DMS79 treated with DMSO at 0.1 percent for 48 hours (cell line): ENCODE measurements at regions not wholly inside any gene's neighbourhood (a gene's known extent, or its start where the extent isn't known, plus 50 kb on each side); places are given as distances from the start of the nearest gene placed in this dataset.

Experiments used
- DNase-seq: peaks from one replicate; lab custom pipeline; 2025; lab: John Stamatoyannopoulos, UW

DNA sequence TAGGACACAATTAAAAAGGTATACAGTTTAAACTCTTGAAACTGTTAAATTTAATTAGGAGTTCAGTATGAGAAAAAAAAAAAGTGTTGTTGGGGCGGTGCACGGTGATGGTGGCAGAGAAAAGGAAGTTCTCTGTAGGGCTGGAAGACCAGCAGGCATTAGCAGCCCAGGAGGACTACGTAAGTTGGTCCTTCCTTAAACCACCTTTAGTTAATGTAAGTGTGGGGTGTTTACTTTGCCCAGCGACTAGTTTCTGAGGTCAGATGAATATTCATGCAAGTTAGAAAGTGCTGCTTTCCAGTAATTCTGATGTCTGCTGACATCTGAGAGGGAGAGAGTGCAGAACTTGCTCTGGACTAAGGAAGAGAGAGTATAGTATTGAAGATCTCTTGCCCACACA lies 54.9 kb downstream of the NKX2-1 start:
- peak; percentile 87 for DNase-seq

DNA sequence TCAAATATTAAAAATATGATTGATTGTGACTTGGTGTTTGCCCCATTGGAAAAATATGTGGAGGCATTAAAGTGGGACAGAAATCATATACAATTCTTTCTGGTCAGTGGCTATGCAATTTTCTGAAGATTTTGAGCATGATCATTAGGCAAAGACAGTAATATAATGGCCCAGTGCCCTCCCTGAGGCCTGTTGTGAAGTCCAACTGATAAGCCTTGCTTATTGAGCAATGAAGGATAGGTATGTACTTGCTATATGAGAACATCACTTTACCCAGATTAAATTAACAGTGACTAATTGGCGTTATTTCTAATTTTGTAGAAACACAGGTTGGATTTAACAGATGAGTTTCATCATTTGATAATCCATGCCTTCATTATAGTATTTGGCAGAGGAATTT lies 57.1 kb downstream of the NKX2-1 start:
- no peak for DNase-seq

DNA sequence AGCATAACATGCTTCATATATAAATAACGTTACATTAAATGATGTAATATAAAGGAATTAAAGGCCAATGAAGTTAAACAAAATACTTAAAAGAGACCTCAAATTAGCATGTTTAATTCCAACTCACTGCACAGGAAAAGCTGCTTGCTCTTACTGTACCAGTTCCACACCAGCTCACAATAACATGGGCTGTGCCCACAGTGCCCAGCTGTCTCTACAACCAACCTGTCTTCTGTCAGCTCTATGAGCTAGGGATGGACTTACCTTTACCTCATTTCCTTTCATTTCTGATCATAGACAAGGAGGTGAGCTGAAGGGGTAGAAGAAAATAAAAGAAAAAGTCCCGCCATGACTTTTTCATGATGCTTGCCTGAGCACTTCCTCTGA lies 64.8 kb downstream of the NKX2-1 start:
- DNase-seq, result peak; percentile 92

DNA sequence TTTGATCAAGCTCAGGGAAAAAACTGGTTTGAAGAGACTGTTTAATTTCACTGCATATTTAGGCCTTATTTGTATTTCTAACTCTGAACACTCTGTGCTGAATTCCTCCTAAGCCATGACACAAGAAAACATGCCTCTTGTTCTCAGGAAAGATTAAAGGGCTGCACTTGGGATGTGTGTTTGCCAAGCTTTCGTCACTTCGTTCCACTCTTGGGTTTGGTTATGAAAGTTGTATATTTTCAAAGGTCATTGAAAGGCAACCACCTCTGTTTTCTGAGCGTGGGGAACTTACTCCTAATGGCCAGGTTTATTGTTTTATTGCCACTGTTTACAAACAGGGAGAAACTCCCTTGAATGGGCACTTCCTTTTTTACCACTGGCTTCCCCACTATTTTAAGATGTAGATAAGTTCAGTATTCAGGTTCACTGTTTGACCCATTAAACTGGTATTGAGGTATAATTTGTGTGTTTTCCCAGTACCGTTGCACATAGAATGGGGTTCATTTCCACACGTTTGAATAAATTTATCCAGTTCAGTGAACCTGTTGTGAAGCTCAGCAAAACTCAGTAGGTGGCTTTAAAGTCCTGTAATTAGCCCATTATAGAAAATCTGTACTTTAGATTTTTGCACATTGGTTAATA lies 65.3 kb downstream of the NKX2-1 start:
- peak; percentile 99 for DNase-seq

DNA sequence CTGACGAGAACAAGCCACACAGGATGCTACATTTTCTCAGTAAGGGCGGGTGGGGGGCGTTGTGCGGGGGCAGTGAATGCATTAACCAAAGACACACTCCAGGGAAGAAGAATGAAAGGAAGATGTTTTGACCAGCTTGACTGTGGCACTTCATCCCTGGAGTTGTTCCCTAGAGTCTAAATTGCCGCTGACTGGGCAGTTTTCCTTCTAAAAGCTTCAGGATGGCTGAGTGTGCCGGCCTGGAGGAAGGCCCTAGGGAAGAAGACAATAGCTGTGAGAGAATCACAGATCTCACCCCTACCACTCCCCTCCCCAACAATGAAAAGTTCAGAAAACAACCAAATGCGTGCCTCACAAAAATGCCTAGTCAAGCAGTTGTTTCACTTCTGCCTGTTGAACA lies 67.2 kb downstream of the NKX2-1 start:
- DNase-seq, result peak; percentile 95

DNA sequence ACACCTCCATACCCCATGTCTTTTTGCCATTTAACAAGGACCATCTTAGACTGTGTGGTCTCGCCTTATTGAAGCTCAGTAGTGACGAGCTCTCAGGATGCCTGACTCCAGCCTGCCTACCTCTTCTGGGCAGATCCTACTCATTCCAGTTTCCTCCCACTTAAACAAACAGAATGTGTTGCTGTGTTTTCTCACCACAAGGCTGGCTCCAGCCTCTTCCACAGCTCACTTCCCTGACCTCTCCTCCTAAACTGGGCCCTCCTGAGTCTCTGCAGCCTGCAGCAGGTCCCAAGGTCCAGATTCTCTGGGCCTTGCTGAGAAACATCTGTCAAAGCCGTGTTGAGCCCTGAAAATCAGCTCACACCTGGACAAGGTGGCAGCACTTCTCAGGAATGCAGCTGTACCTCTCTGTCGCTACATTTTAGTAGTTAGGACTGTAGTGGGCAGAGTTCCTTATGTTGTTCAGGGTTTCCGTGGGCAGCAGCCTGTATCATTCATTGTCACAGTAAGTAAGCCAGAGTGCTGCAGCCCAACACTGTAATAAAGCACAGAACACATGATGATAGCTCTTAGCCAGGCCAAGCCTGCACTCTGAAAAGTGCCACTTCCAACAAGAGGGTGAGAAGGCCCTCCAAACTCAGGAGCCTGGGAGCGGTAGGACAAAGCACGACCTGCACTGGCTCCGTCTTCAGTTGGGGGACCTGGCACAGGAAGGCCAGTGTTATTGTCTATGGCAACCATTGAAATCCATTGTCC lies 68.5 kb downstream of the NKX2-1 start:
- DNase-seq, result peak; percentile 100

DNA sequence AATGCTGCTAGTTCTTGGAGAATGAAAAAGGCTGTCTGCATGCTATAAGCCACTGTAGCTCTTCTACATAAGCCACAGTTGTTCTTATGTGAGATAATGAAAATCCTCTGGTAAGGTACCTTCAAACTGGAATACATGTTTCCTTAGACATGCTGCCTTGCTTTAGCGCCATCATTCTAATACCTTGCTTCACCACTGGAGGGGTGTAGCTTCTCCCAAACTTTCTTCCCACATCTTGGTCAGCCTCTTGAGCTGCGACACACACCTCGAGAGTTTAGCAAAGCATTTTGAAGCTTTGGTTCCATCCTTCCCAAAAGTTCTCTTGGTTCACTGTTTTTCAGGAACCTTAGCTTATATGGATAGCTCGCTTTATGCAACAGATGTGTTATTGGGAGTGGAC lies 69.5 kb downstream of the NKX2-1 start:
- DNase-seq, result no peak

DNA sequence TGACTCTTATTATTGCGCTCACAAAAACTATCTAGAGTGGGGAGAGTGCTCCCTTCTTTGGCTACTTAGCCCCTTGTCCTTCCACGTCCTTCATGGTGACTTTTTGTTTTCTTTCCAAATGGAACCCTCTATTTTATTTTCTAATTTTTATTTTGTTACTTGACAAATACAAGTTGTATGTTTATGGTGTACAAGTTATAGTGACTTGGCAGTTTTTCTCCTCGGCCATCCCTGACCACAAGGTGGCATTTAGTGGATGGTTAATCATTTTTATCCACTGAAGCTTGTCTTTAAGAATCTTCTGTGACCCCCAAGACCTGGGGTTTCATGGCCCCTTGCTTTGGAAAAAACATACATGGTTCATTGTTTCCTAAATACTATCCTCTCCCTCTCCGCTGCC lies 70.1 kb downstream of the NKX2-1 start:
- no peak for DNase-seq

DNA sequence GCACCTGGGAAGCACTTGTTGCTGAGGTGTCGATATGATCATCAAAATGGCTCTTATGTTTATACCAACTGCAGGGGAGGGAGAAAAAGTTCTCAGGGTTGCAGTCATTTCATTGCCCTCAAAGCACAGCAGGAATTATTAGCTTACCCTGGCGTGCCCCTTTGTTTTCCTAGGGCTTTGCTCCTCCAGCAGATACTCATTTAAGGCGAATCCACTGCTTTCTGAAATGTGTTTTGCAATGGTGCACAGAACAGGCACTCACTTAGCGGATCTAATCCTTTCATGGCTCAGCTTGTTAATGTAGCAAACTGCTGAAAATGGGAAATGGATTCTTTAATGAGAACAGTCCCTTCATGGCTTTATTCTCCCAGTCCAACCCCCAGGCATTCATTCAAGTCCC lies 76.7 kb downstream of the NKX2-1 start:
- DNase-seq, result no peak

DNA sequence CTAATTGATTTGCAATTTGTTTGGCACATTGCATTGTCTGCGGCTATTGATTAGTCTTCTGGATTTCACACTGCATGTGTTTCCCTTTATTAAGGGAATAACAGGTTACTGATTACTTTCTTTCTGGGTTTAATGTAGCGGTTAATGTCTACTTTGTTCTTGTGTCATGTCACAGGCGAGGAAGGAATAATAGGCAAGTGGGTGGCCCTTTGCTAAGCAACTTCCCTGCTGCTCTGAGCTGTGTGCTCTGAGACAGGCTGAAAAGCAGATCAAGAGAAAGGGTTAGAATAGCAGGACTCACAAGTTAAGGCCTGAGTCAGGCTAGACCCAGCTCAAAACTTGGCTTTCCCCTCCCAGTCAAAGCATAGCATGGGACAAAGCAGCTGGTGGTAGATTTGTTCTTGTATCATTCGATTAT lies 77.2 kb downstream of the NKX2-1 start:
- DNase-seq, result no peak

DNA sequence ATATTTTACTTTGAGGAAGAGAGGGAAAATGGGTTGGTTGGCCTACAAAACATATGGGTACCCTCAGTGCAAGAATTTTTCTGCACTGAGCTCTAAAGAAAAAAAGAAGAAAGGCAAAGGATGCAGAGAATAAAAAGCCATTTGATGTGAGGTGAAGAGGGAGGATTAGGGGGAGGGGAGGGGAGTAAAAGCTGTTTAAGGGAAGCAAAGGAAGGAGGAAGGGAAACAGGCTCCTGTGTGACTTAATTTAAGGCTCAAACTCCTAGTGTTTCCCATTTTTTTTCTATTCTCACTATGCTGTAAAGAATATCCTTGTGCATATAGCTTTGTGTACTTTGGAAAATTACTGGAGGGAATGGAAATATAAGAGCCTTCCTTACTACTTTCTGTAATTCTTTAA lies 78.7 kb downstream of the NKX2-1 start:
- no peak for DNase-seq

DNA sequence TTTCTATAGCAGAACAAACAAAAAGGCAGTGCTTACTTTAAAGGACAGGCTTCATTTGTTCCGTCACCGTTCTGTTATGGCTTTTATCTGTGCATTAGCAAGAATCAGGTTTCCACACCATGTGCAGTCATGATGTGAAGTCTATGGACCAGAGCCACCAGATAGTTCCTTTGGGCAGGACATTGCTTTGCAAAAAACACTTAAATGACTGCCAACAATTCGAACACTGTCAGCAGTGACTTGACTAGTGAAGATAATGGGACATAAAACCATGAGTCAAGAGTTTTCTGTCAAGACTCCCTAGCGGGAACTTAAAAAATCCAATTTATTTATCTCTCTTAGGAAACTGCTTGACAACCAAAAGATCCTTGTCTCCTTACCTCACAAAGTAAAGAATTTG lies 80.3 kb downstream of the NKX2-1 start:
- DNase-seq, result peak; percentile 88

DNA sequence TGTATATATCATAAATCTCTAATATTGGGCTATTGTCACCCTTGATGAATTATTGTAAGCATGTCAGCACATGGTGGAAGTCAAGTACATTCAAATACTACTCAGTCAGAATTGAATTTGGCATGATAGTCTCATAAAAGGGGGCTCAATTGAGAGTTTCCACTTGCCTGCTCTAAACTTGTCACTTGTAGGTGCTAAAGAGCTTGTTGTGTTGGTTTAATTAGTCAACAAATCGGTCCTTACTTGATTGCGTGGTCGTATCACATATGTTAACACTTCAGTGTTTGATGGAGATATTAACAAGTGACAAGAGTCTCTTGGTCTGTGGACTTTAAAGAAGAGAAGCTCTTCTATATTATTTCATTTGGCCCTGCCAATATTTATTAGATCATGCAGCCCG lies 81.1 kb downstream of the NKX2-1 start:
- DNase-seq, result peak; percentile 86

DNA sequence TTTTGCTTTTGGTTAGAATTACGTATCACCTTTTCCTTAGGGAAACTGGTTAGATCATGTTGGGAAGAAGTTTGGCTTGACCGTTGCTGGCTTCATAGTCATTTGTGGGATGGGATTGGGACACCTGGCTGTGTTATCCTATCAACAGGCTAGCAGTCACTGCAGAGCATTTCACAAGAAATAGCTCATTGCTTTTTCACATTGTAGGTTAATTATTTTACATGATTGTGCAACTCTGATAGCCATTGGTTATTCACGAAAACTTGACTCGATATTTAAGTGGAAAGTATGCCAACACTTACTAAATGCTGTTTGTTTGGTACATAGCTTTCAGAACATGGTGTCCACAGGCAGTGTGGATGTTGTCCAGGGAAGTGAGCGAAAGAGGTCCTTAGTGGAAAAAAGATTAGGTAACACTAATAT lies 89.4 kb downstream of the NKX2-1 start:
- no peak for DNase-seq

DNA sequence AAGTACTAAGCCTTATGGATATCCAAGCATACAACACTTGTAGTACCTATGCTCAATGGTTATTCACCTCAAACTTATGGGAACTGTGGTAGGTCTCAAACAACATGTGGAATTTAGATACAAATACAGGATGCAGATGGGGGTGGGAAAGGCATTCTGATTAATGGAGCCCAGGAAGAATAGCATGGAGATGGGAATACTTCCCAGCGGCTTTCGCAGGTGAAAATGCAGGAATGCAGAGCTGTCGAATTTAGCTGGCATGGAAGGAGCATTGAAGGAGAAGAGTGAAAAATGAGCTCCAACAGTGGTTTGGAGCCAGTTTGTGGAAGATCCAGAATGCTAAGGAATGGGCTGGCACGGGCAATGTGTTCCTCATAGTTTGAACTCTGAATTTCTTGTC lies 89.9 kb downstream of the NKX2-1 start:
- no peak for DNase-seq

DNA sequence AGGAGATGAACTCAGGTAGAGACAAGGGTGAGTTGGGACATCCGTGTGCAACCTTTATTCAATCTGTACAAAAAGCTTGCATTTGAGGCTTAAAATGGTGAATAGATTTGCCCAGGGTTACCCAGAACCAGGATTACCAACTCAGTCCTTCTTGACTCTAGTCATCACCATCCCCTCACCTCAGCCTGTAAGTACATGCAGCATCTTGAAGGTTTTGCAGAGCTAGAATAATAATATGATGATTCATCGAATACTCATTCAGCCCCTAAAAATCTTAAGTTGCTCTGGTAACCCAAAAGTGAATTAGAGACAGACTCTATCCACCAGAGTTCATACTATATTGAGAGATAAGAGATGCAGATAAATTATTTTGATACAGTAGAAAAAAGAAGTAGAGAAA lies 90.3 kb downstream of the NKX2-1 start:
- DNase-seq, result no peak

DNA sequence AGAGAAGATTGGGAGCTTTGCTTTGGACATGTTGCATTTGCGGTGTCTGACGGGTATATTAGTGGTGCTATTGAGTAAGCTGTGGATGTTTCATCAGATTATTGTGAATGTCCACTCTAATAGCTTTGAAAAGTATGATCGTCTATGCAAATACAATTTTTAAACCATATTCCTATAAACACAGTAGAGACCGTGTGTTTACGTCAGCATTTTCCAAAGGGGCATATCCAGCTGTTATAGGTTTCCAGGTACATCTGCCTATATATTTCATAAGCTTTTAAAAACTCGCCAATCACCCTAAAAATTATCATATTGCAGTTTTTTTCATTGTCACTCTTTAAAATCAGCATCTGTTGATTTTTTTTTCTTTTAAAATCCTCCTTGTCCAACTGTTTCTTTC lies 91.7 kb downstream of the NKX2-1 start:
- no peak for DNase-seq

DNA sequence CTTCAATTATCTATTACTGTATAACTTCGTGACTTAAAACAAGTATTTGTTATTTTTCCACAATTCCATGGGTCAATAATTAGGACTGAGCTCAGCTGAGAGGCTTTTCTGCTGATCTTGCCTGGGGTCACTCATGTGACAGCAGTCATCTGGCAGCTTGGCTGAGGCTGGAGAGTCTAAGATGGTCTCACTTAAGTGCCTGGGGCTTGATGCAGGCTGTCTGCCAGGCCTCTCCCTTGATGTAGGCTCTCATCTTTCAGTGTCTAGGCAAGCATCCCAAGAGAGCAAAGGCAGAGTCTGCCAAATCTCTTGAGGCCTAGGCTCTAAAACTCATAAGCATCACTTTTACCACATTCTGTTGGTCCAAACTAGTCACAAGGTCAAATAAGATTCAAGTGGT lies 93.2 kb downstream of the NKX2-1 start:
- peak; percentile 99 for DNase-seq

DNA sequence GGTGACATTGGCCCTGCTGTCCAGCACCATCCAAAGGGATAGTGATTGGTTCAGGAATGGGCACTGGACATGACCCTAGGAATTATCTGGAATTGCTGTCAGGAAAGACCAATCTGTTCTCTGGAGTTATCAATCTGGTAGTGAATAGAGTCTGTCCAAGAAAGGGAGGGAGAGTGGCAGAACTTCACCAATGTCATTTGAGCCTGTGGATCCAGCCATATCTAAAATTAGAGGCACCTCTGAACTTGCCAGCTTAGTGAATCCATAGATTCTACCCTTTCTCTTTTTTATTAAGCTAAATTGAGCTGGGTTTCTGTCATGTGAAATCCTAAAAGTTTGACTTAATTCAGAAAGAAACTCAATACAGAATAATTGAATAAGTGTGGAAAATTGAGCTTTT lies 93.9 kb downstream of the NKX2-1 start:
- no peak for DNase-seq

DNA sequence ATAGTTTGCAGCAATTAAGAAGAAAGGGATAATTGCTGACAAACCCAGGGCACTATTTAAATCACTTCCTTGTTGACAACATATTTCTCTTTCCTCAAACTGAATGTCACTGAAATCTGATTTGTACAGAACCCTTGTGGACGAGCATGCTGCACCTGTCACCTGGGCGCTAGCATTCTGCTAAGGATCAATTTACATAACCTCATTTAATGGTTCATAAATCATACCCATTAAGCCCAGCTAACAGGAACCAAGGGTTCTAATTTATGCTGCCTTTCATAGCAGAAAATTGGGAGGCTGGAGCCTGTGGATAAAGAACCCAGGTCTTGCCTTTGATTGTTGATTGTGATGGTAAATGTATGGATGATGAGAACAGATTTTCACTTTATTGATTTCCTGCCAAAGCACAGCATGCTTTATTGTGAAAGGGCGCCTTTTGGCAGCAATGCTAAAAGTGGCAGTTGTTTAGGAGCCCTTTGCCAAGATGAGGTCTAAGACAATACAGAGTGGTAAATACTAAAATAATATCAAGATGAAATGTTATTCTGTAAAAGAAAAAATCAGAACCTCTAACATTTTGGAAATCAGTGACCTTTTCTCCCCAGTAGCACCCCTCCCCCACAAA lies 95.4 kb downstream of the NKX2-1 start:
- peak; percentile 99 for DNase-seq

DNA sequence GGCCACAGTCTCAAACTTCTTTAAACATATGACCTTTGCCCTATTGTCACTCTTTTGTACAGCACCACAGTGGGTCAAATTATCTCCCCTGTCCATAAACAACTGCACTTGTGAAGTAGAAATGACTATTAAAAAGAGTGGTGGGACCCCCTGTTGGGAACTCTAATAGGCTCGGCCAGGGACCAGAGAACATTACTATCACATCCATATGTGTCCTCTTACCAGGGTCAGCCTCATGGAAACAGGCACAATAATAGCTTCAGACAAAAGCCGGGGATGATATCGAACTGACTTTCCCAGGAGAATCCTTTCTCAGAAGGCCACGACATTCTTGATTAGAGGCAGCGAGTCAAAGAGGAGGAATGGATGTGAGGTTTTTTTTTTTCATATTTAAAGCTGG lies 96.6 kb downstream of the NKX2-1 start:
- no peak for DNase-seq

DNA sequence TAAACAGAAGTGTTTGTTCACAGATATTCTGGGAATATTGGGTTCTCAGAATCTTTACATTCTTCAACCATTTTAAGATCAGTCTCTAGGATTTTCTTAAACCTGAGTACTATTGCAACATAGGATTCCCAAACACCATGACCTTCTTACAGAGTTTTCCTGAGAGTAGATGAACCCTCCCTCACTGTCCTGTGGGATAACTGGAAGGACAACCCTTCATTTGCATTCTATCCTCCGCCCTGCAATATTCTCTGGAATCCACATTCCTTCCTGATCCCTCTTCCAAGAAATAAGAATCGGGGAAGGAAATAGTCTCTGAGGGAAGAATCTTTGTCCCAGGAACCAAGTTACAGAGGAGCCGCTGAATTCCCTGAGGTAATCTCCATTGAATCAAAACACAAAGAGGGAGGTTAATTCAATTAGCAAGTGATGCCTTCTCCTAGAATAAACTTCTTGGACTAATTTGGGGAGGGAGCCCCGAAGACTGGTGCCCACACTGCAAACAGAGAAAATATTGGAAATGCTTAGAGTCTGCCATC lies 99.8 kb upstream of the MBIP start:
- DNase-seq, result no peak

DNA sequence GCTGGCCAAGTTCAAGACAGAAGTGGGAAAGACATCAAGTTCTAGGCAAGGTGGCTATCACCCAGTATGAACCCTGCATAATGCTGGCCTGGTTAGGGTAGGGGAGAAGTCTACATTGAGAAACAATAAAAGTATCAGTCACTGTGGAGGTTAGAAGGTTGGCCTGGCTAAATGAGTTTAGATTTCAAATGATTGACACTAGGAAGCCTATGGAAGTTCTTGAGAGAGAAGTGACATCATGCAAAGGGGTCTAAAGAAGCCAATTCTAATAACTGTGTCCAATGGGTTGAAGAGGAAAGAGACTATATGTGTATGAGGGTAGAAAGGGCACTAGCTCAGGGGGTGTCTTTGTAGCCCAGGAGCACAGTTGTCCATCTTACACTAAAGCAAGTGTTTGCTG lies 98.5 kb upstream of the MBIP start:
- no peak for DNase-seq
